ENCODE measurements at regions not wholly inside any gene's neighbourhood (a gene's known extent, or its start where the extent isn't known, plus 50 kb on each side); places are given as distances from the start of the nearest gene placed in this dataset.
"Not testable (repeated sequence)": the region's sequence is repeated elsewhere in the genome, so short reads cannot be mapped to it uniquely, and the experiment has no call there.

DNA sequence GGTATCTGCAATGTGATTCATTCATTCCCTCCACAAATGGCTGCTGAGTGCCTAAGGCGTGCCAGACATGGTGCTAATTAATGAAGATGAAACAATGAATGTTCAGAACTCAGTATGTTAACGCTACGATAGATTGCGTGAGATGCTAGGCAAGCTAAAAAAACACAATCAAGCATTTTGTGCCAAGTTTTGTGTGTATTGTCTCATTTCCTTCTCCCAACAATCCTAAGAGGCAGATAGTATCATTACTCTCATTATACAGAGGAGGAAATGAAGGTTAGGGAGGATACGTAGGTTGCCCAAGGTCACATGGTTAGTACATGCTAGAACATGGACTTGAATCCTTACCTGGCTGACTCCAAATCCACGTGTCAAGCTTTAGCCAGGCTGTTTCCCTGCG is 264.4 kb downstream of the EFCAB11 start:
- Histone ChIP-seq H3K36me3 (ENCODE audit: insufficient read depth, low read length) (no peaks in the 10 kb centered on the region), H3K27ac (ENCODE audit: low read depth, low read length, poor library complexity, severe bottlenecking) (no peak overlapping the region), H3K4me2 (ENCODE audit: low read length) (no peak overlapping the region), H3K79me2 (ENCODE audit: insufficient read depth, low read length) (no peaks in the 10 kb centered on the region), H3K4me3 (ENCODE audit: low read depth, low read length, poor library complexity, severe bottlenecking) (no peak overlapping the region), H4K20me1 (ENCODE audit: insufficient read depth, low read length) (no peaks in the 10 kb centered on the region), H3F3A (ENCODE audit: insufficient read depth, low read length) (no peaks in the 10 kb centered on the region), H3K9me2 (ENCODE audit: low read depth, low read length) (no peaks in the 10 kb centered on the region), H2AFZ (ENCODE audit: low read length) (no peak overlapping the region), H3K4me1 (ENCODE audit: insufficient read depth, low read length, severe bottlenecking) (no peaks in the 10 kb centered on the region), H3K9ac (ENCODE audit: low read length) (no peak overlapping the region), H3K9me3 (ENCODE audit: low read length) (no peaks in the 10 kb centered on the region), H3K27me3 (ENCODE audit: insufficient read depth, low read length) (no peaks in the 10 kb centered on the region)
- TF ChIP-seq, protein P1, sequence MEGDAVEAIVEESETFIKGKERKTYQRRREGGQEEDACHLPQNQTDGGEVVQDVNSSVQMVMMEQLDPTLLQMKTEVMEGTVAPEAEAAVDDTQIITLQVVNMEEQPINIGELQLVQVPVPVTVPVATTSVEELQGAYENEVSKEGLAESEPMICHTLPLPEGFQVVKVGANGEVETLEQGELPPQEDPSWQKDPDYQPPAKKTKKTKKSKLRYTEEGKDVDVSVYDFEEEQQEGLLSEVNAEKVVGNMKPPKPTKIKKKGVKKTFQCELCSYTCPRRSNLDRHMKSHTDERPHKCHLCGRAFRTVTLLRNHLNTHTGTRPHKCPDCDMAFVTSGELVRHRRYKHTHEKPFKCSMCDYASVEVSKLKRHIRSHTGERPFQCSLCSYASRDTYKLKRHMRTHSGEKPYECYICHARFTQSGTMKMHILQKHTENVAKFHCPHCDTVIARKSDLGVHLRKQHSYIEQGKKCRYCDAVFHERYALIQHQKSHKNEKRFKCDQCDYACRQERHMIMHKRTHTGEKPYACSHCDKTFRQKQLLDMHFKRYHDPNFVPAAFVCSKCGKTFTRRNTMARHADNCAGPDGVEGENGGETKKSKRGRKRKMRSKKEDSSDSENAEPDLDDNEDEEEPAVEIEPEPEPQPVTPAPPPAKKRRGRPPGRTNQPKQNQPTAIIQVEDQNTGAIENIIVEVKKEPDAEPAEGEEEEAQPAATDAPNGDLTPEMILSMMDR (IDR thresholded peaks at IDR 0.05; ENCODE audit: low read length): no peak
- TF ChIP-seq EZH2 (IDR thresholded peaks at IDR 0.05; ENCODE audit: borderline replicate concordance, low read length): no peak

DNA sequence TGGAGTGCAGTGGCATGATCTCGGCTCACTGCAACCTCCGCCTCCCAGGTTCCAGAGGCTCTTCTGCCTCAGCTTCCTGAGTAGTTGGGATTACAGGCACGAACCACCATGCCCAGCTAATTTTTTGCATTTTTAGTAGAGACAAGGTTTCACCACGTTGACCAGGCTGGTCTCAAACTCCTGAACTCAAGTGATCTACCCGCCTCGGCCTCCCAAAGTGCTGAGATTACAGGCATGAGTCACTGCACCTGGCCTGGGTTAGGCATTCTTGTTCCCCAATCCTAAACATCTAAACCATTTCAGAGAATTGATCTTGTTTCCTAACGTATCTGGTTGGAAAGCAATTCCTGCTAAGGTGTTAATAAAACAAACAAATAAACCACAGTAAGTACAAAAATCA is 264.8 kb downstream of the EFCAB11 start:
- not testable (repeated sequence) for H3K4me3 ChIP-seq (ENCODE audit: low read depth, low read length, poor library complexity, severe bottlenecking); H3K4me1 ChIP-seq (ENCODE audit: insufficient read depth, low read length, severe bottlenecking); H2AFZ ChIP-seq (ENCODE audit: low read length); H3K9me3 ChIP-seq (ENCODE audit: low read length); H3K4me2 ChIP-seq (ENCODE audit: low read length); H3K27ac ChIP-seq (ENCODE audit: low read depth, low read length, poor library complexity, severe bottlenecking); H3K27me3 ChIP-seq (ENCODE audit: insufficient read depth, low read length); H4K20me1 ChIP-seq (ENCODE audit: insufficient read depth, low read length); H3K9me2 ChIP-seq (ENCODE audit: low read depth, low read length); H3K79me2 ChIP-seq (ENCODE audit: insufficient read depth, low read length); H3F3A ChIP-seq (ENCODE audit: insufficient read depth, low read length); H3K9ac ChIP-seq (ENCODE audit: low read length); H3K36me3 ChIP-seq (ENCODE audit: insufficient read depth, low read length)

DNA sequence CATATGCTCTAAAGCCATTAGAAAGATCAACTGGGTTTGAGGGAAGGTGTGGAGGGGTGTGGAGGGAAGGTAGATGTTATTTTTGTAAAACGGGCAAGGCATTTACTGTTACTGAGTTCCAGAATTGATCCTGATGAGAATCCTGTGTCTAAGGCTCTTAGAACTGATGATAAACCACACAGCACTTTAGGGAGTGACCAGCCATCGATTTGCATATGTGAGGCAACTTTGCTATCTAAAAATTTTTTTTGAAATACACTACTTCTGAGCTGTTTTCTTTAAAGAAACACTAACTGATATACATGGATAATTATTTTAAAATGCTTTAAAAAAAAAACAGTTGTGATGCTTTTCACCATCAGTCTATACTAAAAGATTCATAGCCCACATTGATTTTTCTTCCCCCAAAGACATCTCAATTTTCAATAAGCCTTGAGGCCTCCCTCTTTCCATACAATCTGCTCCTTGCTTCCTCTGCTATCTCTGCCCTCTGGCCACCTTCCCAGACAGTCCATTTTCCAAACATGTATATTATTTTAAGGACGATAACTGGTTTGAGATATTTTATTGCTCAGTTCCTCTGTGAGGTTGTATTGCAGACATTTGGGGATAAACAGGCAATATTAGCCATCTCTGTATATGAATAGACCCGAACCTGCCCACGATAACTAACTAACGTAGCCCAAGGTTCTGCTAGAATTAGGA is 265.9 kb downstream of the EFCAB11 start:
- Histone ChIP-seq H2AFZ (ENCODE audit: low read length) (no peak overlapping the region), H3K4me1 (ENCODE audit: insufficient read depth, low read length, severe bottlenecking) (no peaks in the 10 kb centered on the region), H4K20me1 (ENCODE audit: insufficient read depth, low read length) (no peaks in the 10 kb centered on the region), H3K27me3 (ENCODE audit: insufficient read depth, low read length) (no peaks in the 10 kb centered on the region), H3K27ac (ENCODE audit: low read depth, low read length, poor library complexity, severe bottlenecking) (no peak overlapping the region), H3K36me3 (ENCODE audit: insufficient read depth, low read length) (no peaks in the 10 kb centered on the region), H3F3A (ENCODE audit: insufficient read depth, low read length) (no peaks in the 10 kb centered on the region), H3K4me2 (ENCODE audit: low read length) (no peak overlapping the region), H3K9ac (ENCODE audit: low read length) (no peak overlapping the region), H3K79me2 (ENCODE audit: insufficient read depth, low read length) (no peaks in the 10 kb centered on the region), H3K4me3 (ENCODE audit: low read depth, low read length, poor library complexity, severe bottlenecking) (no peak overlapping the region), H3K9me2 (ENCODE audit: low read depth, low read length) (no peaks in the 10 kb centered on the region), H3K9me3 (ENCODE audit: low read length) (no peaks in the 10 kb centered on the region)
- TF ChIP-seq EZH2 (IDR thresholded peaks at IDR 0.05; ENCODE audit: borderline replicate concordance, low read length): no peak
- TF ChIP-seq, protein P1 (IDR thresholded peaks at IDR 0.05; ENCODE audit: low read length): no peak

DNA sequence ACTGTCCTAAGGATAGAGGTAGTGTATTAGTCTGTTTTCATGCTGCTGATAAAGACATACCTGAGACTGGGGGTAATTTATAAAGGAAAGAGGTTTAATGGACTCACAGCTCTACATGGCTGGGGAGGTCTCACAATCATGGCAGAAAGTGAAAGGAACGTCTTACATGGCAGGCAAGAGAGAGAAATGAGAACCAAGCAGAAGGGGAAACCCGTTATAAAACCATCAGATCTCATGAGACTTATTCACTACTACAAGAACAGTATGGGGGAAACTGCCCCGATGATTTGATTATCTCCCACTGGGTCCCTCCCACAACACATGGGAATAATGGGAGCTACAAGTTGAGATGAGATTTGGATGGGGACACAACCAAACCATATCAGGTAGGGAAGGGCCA is 267.4 kb downstream of the EFCAB11 start:
- H3K4me2 ChIP-seq (ENCODE audit: low read length); H3F3A ChIP-seq (ENCODE audit: insufficient read depth, low read length); H3K79me2 ChIP-seq (ENCODE audit: insufficient read depth, low read length); H3K27me3 ChIP-seq (ENCODE audit: insufficient read depth, low read length); H2AFZ ChIP-seq (ENCODE audit: low read length); H3K4me3 ChIP-seq (ENCODE audit: low read depth, low read length, poor library complexity, severe bottlenecking); H3K9ac ChIP-seq (ENCODE audit: low read length); H3K36me3 ChIP-seq (ENCODE audit: insufficient read depth, low read length); H3K9me2 ChIP-seq (ENCODE audit: low read depth, low read length); H3K4me1 ChIP-seq (ENCODE audit: insufficient read depth, low read length, severe bottlenecking); H3K27ac ChIP-seq (ENCODE audit: low read depth, low read length, poor library complexity, severe bottlenecking); H4K20me1 ChIP-seq (ENCODE audit: insufficient read depth, low read length); H3K9me3 ChIP-seq (ENCODE audit: low read length): not testable (repeated sequence)

All from OCI-LY1 (cell line).